ENCODE measurements at regions not wholly inside any gene's neighbourhood (a gene's known extent, or its start where the extent isn't known, plus 50 kb on each side); places are given as distances from the start of the nearest gene placed in this dataset.

DNA sequence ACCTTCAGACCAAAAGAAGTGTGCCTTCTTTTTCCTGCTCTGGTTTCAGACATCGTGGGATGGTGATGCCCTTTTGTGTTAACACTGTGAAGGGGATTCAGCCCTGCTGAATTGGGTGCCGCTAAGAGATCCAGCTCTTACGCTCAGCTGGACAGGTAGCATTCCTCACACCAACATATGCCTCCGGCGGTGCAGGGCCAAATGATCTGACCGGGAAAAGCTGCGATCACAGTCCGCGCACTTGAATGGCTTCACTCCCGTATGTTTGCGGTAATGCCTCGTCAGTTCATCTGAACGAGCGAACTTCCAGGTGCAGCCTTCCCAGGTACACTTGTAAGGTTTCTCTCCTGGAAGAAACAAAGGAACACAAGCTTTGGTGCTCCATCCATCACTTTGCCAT lies 438.9 kb downstream of the KLF12 start:
- TF ChIP-seq POLR2A (IDR thresholded peaks at IDR 0.05; ENCODE audit: low read length) = no peak
- no peak for TF ChIP-seq GATA1 (IDR thresholded peaks at IDR 0.05; ENCODE audit: low read depth, low read length)
